GM19238 (cell line): ENCODE measurements at regions not wholly inside any gene's neighbourhood (a gene's known extent, or its start where the extent isn't known, plus 50 kb on each side); places are given as distances from the start of the nearest gene placed in this dataset.

Experiments
- DNase-seq: peaks from one replicate; pipeline ENCODE4 v3.0.0; 2011; ENCODE audit warnings: low spot score; ENCODE audit not compliant: insufficient read length

- no peak for DNase-seq
Observed at GRCh38 chr2:191738003-191738402, 60.1 kb downstream of the NABP1 start.

GRCh38 chr2:191738667-191739066 lies 60.7 kb downstream of the NABP1 start:
- no peak for DNase-seq

- DNase-seq: no peak
Observed at GRCh38 chr2:191739194-191739593, 61.3 kb downstream of the NABP1 start.

GRCh38 chr2:191740016-191740419 lies 62.1 kb downstream of the NABP1 start:
- DNase-seq: no peak

- DNase-seq: no peak
Observed at GRCh38 chr2:191740759-191741158, 62.8 kb downstream of the NABP1 start.

GRCh38 chr2:191746346-191747169 lies 68.6 kb downstream of the NABP1 start:
- no peak for DNase-seq

GRCh38 chr2:191747170-191747530 lies 69.2 kb downstream of the NABP1 start:
- DNase-seq: no peak

- DNase-seq: no peak
Observed at GRCh38 chr2:191748059-191748461, 70.1 kb downstream of the NABP1 start.

GRCh38 chr2:191748528-191749180 lies 70.7 kb downstream of the NABP1 start:
- no peak for DNase-seq

- no peak for DNase-seq
Observed at GRCh38 chr2:191749181-191749540, 71.2 kb downstream of the NABP1 start.

GRCh38 chr2:191754103-191754502 lies 76.2 kb downstream of the NABP1 start:
- DNase-seq: no peak

GRCh38 chr2:191756761-191757160 lies 78.8 kb downstream of the NABP1 start:
- DNase-seq: no peak

- DNase-seq: no peak
Observed at GRCh38 chr2:191757208-191757607, 79.3 kb downstream of the NABP1 start.

GRCh38 chr2:191758518-191759507 lies 80.9 kb downstream of the NABP1 start:
- DNase-seq: peak; percentile 65

- no peak for DNase-seq
Observed at GRCh38 chr2:191759680-191760079, 81.7 kb downstream of the NABP1 start.

- no peak for DNase-seq
Observed at GRCh38 chr2:191760655-191761262, 82.8 kb downstream of the NABP1 start.

GRCh38 chr2:191773136-191773535 lies 73.8 kb downstream of the CAVIN2 start:
- DNase-seq: no peak

GRCh38 chr2:191777351-191777750 lies 69.5 kb downstream of the CAVIN2 start:
- no peak for DNase-seq

- no peak for DNase-seq
Observed at GRCh38 chr2:191778041-191778440, 68.8 kb downstream of the CAVIN2 start.

- no peak for DNase-seq
Observed at GRCh38 chr2:191782351-191782750, 64.5 kb downstream of the CAVIN2 start.

- no peak for DNase-seq
Observed at GRCh38 chr2:191783416-191783815, 63.5 kb downstream of the CAVIN2 start.
